ENCODE measurements at regions not wholly inside any gene's neighbourhood (a gene's known extent, or its start where the extent isn't known, plus 50 kb on each side); places are given as distances from the start of the nearest gene placed in this dataset.

- Histone ChIP-seq H3K9ac (no peak overlapping the region), H3F3A (replicated peaks; ENCODE audit: insufficient read depth) (no peaks in the 10 kb centered on the region), H3K27ac (ENCODE audit: low read depth in 2 of 2, low read length in 1 of 2) (no peak overlapping the region), H3K4me1 (ENCODE audit: control insufficient read depth in 1 of 2, insufficient read depth in 2 of 2, low read depth in 1 of 2, low read length in 1 of 2) (no peaks in the 10 kb centered on the region; a peak in 1 of 4 replicates), H4K20me1 (ENCODE audit: insufficient read depth) (no peaks in the 10 kb centered on the region), H3K4me3 (ENCODE audit: low read depth in 2 of 2, low read length in 1 of 2) (no peak overlapping the region), H3K36me3 (replicated peaks in 1 of 2; ENCODE audit: control insufficient read depth in 1 of 2, insufficient read depth in 2 of 2, low read length in 1 of 2) (no peaks in the 10 kb centered on the region), H3K27me3 (ENCODE audit: insufficient read depth) (no peaks in the 10 kb centered on the region), H3K9me2 (no peaks in the 10 kb centered on the region), H3K79me2 (ENCODE audit: insufficient read depth) (no peaks in the 10 kb centered on the region), H2AFZ (ENCODE audit: low read depth) (no peak overlapping the region), H3K4me2 (no peak overlapping the region), H3K9me3 (no peaks in the 10 kb centered on the region)
- POLR2A ChIA-PET: no interaction called here
- TF ChIP-seq RCOR1 (IDR thresholded peaks at IDR 0.05; ENCODE audit: low read length) (no peak), MXI1 (IDR thresholded peaks at IDR 0.05; ENCODE audit: low read depth, low read length) (no peak), SMC3 (IDR thresholded peaks at IDR 0.05; ENCODE audit: low read depth, low read length) (no peak), RXRA (IDR thresholded peaks at IDR 0.05; ENCODE audit: borderline replicate concordance, low read depth) (no peak), NRF1 (IDR thresholded peaks at IDR 0.05; ENCODE audit: low read depth, low read length) (no peak), CHD2 (IDR thresholded peaks at IDR 0.05; ENCODE audit: low read length, partially characterized antibody) (no peak), POLR2AphosphoS5 (IDR thresholded peaks at IDR 0.05; ENCODE audit: low read depth, low read length) (no peak), TEAD4 (IDR thresholded peaks at IDR 0.05; ENCODE audit: borderline replicate concordance, insufficient read depth) (no peak), EZH2phosphoT487 (IDR thresholded peaks at IDR 0.05; ENCODE audit: borderline replicate concordance, low read depth) (no peak), RAD21 (IDR thresholded peaks at IDR 0.05; ENCODE audit: low read length) (no peak), JUND (IDR thresholded peaks at IDR 0.05) (no peak), REST (IDR thresholded peaks at IDR 0.05; ENCODE audit: low read depth, low read length) (no peak), FOXJ3 (CRISPR knock-in tag; IDR thresholded peaks at IDR 0.05) (no peak), NFIC (IDR thresholded peaks at IDR 0.05; ENCODE audit: borderline replicate concordance) (no peak), ELF1 (IDR thresholded peaks at IDR 0.05) (no peak), TAF1 (IDR thresholded peaks at IDR 0.05; ENCODE audit: borderline replicate concordance, low read depth, low read length) (no peak), MEF2A (IDR thresholded peaks at IDR 0.05; ENCODE audit: borderline replicate concordance, low read depth) (no peak), TCF12 (IDR thresholded peaks at IDR 0.05) (no peak)
- CTCF ChIA-PET: interaction anchor here (1.3 kb wide), 1 partner anchor 129 kb away, joined by 3 read pairs; no protein-coding TSS in a partner anchor
- DNase-seq: no peak
- WGBS (ENCODE audit: low lambda C conversion rate): 61% methylated on average over 2 of the region's 2 CpGs
Observed at GRCh38 chr4:20119141-20119540, 132.6 kb upstream of the SLIT2 start.

DNA sequence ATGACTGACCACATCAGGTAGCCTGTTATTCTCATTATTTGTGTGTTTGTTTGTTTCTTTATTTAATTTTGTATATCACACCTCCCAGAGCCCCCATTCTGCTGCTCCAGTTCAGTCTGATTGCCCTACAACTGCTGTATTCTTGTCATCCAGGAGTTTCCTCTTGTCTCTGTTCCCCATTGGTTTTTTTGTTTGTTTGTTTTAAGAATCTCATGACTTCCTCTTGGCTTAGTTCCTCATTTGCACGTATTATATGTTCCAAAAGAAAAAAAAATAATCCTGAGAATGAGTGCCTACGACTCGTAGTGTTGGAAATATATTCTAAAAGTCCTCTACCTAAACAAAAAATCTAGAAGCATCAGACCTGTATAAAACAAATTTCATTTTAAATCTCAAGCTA is 142.3 kb upstream of the SLIT2 start:
- H2AFZ ChIP-seq (ENCODE audit: low read depth): no peak overlapping the region; the same call in 1 of the 2 replicates
- CTCF ChIA-PET: no interaction called here

More for the DNA sequence above, 142.3 kb upstream of the SLIT2 start:
- Histone ChIP-seq H3K4me1 (ENCODE audit: control insufficient read depth in 1 of 2, insufficient read depth in 2 of 2, low read depth in 1 of 2, low read length in 1 of 2) (no peaks in the 10 kb centered on the region), H3K79me2 (ENCODE audit: insufficient read depth) (no peaks in the 10 kb centered on the region), H3K9me3 (no peaks in the 10 kb centered on the region; the same call in 1 of the 2 replicates), H4K20me1 (ENCODE audit: insufficient read depth) (no peaks in the 10 kb centered on the region), H3K9me2 (no peaks in the 10 kb centered on the region), H3K4me2 (no peak overlapping the region), H3K27ac (ENCODE audit: low read depth in 2 of 2, low read length in 1 of 2) (no peak overlapping the region), H3K9ac (no peak overlapping the region), H3K36me3 (replicated peaks in 1 of 2; ENCODE audit: control insufficient read depth in 1 of 2, insufficient read depth in 2 of 2, low read length in 1 of 2) (no peaks in the 10 kb centered on the region), H3K27me3 (ENCODE audit: insufficient read depth) (no peaks in the 10 kb centered on the region), H3K4me3 (ENCODE audit: low read depth in 2 of 2, low read length in 1 of 2) (no peak overlapping the region), H3F3A (replicated peaks; ENCODE audit: insufficient read depth) (no peaks in the 10 kb centered on the region)
- TF ChIP-seq GABPA (IDR thresholded peaks at IDR 0.05; ENCODE audit: low read depth) (no peak), RCOR1 (IDR thresholded peaks at IDR 0.05; ENCODE audit: low read length) (no peak), MXI1 (IDR thresholded peaks at IDR 0.05; ENCODE audit: low read depth, low read length) (no peak), JUND (IDR thresholded peaks at IDR 0.05) (no peak), EZH2phosphoT487 (IDR thresholded peaks at IDR 0.05; ENCODE audit: borderline replicate concordance, low read depth) (no peak), RXRA (IDR thresholded peaks at IDR 0.05; ENCODE audit: borderline replicate concordance, low read depth) (no peak), MEF2A (IDR thresholded peaks at IDR 0.05; ENCODE audit: borderline replicate concordance, low read depth) (no peak), POLR2AphosphoS5 (IDR thresholded peaks at IDR 0.05; ENCODE audit: low read depth, low read length) (no peak)
- TF ChIP-seq, protein P1, sequence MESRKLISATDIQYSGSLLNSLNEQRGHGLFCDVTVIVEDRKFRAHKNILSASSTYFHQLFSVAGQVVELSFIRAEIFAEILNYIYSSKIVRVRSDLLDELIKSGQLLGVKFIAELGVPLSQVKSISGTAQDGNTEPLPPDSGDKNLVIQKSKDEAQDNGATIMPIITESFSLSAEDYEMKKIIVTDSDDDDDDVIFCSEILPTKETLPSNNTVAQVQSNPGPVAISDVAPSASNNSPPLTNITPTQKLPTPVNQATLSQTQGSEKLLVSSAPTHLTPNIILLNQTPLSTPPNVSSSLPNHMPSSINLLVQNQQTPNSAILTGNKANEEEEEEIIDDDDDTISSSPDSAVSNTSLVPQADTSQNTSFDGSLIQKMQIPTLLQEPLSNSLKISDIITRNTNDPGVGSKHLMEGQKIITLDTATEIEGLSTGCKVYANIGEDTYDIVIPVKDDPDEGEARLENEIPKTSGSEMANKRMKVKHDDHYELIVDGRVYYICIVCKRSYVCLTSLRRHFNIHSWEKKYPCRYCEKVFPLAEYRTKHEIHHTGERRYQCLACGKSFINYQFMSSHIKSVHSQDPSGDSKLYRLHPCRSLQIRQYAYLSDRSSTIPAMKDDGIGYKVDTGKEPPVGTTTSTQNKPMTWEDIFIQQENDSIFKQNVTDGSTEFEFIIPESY (IDR thresholded peaks at IDR 0.05; ENCODE audit: borderline replicate concordance, low read depth): no peak
- POLR2A ChIA-PET: no interaction called here
- WGBS (ENCODE audit: low lambda C conversion rate): 74% methylated on average over 3 of the region's 3 CpGs
- DNase-seq: no peak

Measured in SK-N-SH (cell line).